ENCODE measurements at regions not wholly inside any gene's neighbourhood (a gene's known extent, or its start where the extent isn't known, plus 50 kb on each side); places are given as distances from the start of the nearest gene placed in this dataset.

DNA sequence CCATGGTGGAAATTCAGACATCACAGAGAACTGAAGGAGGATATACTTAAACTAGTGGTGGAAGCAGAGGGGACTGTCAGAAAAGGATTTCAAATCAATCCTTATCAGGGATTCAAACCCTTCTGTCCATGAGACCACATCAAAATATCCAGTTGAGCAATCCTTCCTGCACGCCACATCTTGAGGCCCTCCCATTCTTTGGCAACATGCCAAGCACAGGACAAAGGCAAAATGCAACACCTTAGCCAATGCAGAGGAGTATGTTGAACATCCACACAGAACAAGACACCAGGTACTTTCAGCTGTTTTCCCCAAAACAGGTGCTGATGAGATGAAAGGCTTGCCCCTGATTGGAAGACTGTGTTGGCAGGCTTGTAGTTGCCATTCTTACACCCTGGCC lies 81.8 kb upstream of the PLXNA2 start:
- TF ChIP-seq, protein P1, sequence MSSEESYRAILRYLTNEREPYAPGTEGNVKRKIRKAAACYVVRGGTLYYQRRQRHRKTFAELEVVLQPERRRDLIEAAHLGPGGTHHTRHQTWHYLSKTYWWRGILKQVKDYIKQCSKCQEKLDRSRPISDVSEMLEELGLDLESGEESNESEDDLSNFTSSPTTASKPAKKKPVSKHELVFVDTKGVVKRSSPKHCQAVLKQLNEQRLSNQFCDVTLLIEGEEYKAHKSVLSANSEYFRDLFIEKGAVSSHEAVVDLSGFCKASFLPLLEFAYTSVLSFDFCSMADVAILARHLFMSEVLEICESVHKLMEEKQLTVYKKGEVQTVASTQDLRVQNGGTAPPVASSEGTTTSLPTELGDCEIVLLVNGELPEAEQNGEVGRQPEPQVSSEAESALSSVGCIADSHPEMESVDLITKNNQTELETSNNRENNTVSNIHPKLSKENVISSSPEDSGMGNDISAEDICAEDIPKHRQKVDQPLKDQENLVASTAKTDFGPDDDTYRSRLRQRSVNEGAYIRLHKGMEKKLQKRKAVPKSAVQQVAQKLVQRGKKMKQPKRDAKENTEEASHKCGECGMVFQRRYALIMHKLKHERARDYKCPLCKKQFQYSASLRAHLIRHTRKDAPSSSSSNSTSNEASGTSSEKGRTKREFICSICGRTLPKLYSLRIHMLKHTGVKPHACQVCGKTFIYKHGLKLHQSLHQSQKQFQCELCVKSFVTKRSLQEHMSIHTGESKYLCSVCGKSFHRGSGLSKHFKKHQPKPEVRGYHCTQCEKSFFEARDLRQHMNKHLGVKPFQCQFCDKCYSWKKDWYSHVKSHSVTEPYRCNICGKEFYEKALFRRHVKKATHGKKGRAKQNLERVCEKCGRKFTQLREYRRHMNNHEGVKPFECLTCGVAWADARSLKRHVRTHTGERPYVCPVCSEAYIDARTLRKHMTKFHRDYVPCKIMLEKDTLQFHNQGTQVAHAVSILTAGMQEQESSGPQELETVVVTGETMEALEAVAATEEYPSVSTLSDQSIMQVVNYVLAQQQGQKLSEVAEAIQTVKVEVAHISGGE (tag by site-specific recombination; conservative IDR thresholded peaks at IDR 0.05; ENCODE audit: low read depth) = no peak
- TF ChIP-seq, protein P2, sequence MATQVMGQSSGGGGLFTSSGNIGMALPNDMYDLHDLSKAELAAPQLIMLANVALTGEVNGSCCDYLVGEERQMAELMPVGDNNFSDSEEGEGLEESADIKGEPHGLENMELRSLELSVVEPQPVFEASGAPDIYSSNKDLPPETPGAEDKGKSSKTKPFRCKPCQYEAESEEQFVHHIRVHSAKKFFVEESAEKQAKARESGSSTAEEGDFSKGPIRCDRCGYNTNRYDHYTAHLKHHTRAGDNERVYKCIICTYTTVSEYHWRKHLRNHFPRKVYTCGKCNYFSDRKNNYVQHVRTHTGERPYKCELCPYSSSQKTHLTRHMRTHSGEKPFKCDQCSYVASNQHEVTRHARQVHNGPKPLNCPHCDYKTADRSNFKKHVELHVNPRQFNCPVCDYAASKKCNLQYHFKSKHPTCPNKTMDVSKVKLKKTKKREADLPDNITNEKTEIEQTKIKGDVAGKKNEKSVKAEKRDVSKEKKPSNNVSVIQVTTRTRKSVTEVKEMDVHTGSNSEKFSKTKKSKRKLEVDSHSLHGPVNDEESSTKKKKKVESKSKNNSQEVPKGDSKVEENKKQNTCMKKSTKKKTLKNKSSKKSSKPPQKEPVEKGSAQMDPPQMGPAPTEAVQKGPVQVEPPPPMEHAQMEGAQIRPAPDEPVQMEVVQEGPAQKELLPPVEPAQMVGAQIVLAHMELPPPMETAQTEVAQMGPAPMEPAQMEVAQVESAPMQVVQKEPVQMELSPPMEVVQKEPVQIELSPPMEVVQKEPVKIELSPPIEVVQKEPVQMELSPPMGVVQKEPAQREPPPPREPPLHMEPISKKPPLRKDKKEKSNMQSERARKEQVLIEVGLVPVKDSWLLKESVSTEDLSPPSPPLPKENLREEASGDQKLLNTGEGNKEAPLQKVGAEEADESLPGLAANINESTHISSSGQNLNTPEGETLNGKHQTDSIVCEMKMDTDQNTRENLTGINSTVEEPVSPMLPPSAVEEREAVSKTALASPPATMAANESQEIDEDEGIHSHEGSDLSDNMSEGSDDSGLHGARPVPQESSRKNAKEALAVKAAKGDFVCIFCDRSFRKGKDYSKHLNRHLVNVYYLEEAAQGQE (tag by site-specific recombination; IDR thresholded peaks at IDR 0.05) = no peak
- TF ChIP-seq PATZ1 (tag by site-specific recombination; IDR thresholded peaks at IDR 0.05) (no peak), TCF7L2 (IDR thresholded peaks at IDR 0.05; ENCODE audit: borderline replicate concordance, low read depth, low read length) (no peak), ZNF2 (tag by site-specific recombination; IDR thresholded peaks at IDR 0.05) (no peak), ZNF266 (tag by site-specific recombination; IDR thresholded peaks at IDR 0.05; ENCODE audit: low read depth) (no peak)
- TF ChIP-seq, protein P3, sequence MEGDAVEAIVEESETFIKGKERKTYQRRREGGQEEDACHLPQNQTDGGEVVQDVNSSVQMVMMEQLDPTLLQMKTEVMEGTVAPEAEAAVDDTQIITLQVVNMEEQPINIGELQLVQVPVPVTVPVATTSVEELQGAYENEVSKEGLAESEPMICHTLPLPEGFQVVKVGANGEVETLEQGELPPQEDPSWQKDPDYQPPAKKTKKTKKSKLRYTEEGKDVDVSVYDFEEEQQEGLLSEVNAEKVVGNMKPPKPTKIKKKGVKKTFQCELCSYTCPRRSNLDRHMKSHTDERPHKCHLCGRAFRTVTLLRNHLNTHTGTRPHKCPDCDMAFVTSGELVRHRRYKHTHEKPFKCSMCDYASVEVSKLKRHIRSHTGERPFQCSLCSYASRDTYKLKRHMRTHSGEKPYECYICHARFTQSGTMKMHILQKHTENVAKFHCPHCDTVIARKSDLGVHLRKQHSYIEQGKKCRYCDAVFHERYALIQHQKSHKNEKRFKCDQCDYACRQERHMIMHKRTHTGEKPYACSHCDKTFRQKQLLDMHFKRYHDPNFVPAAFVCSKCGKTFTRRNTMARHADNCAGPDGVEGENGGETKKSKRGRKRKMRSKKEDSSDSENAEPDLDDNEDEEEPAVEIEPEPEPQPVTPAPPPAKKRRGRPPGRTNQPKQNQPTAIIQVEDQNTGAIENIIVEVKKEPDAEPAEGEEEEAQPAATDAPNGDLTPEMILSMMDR (tag by site-specific recombination; IDR thresholded peaks at IDR 0.05) = no peak
